Sigmoid colon (tissue), 4 donors: ENCODE measurements at regions not wholly inside any gene's neighbourhood (a gene's known extent, or its start where the extent isn't known, plus 50 kb on each side); places are given as distances from the start of the nearest gene placed in this dataset.

ENCODE experiments used
- POLR2A ChIP-seq, 2 donors: fragments of 450-650 bp; IDR thresholded peaks; one replicate each; pipeline ENCODE4 v1.6.1; 2016; ENCODE audit warnings: antibody characterized with exemption in 2 of 2, mild to moderate bottlenecking in 2 of 2, moderate library complexity in 2 of 2
- POLR2AphosphoS5 ChIP-seq, 4 donors: sonication (generic); formaldehyde crosslinking; IDR thresholded peaks; one replicate each; pipeline ENCODE4 v1.6.1; 2017; ENCODE audit warnings: antibody characterized with exemption in 4 of 4

DNA sequence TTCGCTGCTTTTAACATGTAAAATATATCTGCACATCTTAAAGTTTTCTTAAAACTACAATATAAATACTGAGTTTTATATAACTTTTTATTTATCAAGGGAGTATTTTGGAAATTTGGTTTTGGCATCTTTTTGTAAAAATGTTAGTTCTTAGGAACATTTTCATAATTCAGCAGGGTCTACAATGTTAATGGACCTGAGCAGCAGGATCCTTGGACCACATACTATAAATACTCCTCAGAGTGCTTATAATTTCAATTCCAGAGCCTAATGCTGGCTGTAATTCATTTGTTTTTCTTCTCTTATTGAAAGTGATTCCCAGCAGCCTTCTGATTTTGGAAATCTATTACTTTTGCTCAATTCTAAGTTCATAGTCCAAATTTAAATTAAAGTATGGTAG is 1216.2 kb downstream of the MAT2B start:
- TF ChIP-seq POLR2A (IDR thresholded peaks at IDR 0.05) (no peak), POLR2AphosphoS5 (IDR thresholded peaks at IDR 0.05) (no peak)
